BLaER1 treated with 17β-estradiol and CSF1 and Interleukin-3, amounts not matched to agents 10 nM and 100 nM (cell line): ENCODE measurements at regions not wholly inside any gene's neighbourhood (a gene's known extent, or its start where the extent isn't known, plus 50 kb on each side); places are given as distances from the start of the nearest gene placed in this dataset.

Experiments used
- H3K27ac ChIP-seq, 11 experiments: shearing (Covaris generic); formaldehyde crosslinking; 2 replicates each; pipeline ENCODE4 v1.8.1; 2022
- H3K27me3 ChIP-seq, 11 experiments: shearing (Covaris generic); formaldehyde crosslinking; 2 replicates each; pipeline ENCODE4 v1.8.1; 2022
- H3K36me3 ChIP-seq, 11 experiments: shearing (Covaris generic); formaldehyde crosslinking; 2 replicates each; pipeline ENCODE4 v1.8.1; 2022
- H3K4me1 ChIP-seq, 10 experiments: shearing (Covaris generic); formaldehyde crosslinking; 2 replicates each; pipeline ENCODE4 v1.8.1; 2022
- H3K4me2 ChIP-seq, 11 experiments: shearing (Covaris generic); formaldehyde crosslinking; 2 replicates each; pipeline ENCODE4 v1.8.1; 2022
- H3K4me3 ChIP-seq, 10 experiments: shearing (Covaris generic); formaldehyde crosslinking; 2 replicates each; pipeline ENCODE4 v1.8.1; 2022
- H3K9ac ChIP-seq, 11 experiments: shearing (Covaris generic); formaldehyde crosslinking; 2 replicates each; pipeline ENCODE4 v1.8.1; 2022
- H3K9me3 ChIP-seq, 11 experiments: shearing (Covaris generic); formaldehyde crosslinking; replicated peaks in 1 of 11; 2 replicates each; pipeline ENCODE4 v1.8.1; 2022
- H4K20me1 ChIP-seq, 11 experiments: shearing (Covaris generic); formaldehyde crosslinking; 2 replicates each; pipeline ENCODE4 v1.8.1; 2022
- Cebpa-rat ChIP-seq, 11 experiments: shearing (Covaris generic); IDR thresholded peaks; 2 replicates each; pipeline ENCODE4 v1.8.1; 2022

DNA sequence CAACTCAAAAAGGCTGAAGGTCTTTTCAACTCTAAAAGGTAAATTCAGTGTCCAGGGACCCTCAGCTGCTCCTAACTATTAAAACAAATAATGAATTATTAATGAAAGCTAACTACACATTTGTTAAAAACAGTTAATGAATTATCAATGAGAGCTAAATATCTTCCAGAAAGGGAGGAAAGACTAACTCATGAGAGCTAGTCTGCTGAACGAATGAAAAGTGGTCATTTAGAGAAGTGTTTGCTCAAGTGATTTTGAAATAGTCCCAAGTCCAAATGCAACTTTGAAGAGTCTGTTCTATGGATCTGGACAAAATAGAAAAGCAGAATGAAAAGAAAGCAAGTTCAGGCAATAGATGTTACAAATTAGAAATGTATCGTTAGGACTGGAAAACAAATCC is 133.9 kb upstream of the SPEF2 start:
- peak overlapping the region in 2 of 11 experiments; percentile 67 to 73; a peak in 5 of 22 replicates for H3K4me2 ChIP-seq
- peaks cover 0 to 4% (median 0%) of the 10 kb centered on the region in 11 experiments; a peak in 1 of 22 replicates for H3K9me3 ChIP-seq
- H3K27ac ChIP-seq: peak overlapping the region in 5 of 11 experiments; percentile 39 to 78 (median 44); a peak in 6 of 22 replicates
- TF ChIP-seq Cebpa-rat (IDR thresholded peaks at IDR 0.05): no peak
- no peak overlapping the region for H3K4me3 ChIP-seq
- no peaks in the 10 kb centered on the region for H4K20me1 ChIP-seq
- no peaks in the 10 kb centered on the region for H3K27me3 ChIP-seq
- H3K9ac ChIP-seq: peak overlapping the region in 1 of 11 experiments; percentile 46; a peak in 1 of 22 replicates
- H3K36me3 ChIP-seq: no peaks in the 10 kb centered on the region
- H3K4me1 ChIP-seq: peaks cover 0 to 36% (median 8%) of the 10 kb centered on the region in 10 experiments; a peak in 12 of 20 replicates

DNA sequence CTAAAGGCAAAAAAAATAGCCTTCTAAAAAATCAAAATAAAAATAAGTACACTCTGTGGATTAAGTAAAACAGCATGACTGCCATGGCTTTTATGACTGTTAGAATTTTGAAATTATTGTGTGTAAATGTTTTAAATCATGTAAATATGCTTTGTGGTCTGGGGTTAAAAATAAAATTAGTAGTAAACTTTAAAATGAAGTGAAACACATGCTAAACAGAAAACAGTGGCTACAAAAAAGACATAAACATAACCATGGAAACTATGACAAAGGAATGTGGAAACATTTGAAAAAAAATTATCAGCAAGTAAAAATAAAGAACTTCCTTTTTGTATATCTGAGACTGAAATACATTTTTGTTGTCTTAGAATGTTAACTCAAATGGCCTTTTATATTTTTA is 134.5 kb upstream of the SPEF2 start:
- Histone ChIP-seq H3K27ac (peak overlapping the region in 4 of 11 experiments; percentile 39 to 78 (median 54); a peak in 6 of 22 replicates), H3K27me3 (no peaks in the 10 kb centered on the region), H3K4me3 (no peak overlapping the region), H4K20me1 (no peaks in the 10 kb centered on the region), H3K4me2 (peak overlapping the region in 4 of 11 experiments; percentile 4 to 73 (median 38); a peak in 4 of 22 replicates), H3K9me3 (peaks cover 0 to 4% (median 0%) of the 10 kb centered on the region in 11 experiments; a peak in 2 of 22 replicates), H3K9ac (peak overlapping the region in 1 of 11 experiments; percentile 46; a peak in 2 of 22 replicates), H3K36me3 (no peaks in the 10 kb centered on the region), H3K4me1 (peaks cover 0 to 30% (median 9%) of the 10 kb centered on the region in 10 experiments; a peak in 12 of 20 replicates)
- TF ChIP-seq Cebpa-rat (IDR thresholded peaks at IDR 0.05): no peak

DNA sequence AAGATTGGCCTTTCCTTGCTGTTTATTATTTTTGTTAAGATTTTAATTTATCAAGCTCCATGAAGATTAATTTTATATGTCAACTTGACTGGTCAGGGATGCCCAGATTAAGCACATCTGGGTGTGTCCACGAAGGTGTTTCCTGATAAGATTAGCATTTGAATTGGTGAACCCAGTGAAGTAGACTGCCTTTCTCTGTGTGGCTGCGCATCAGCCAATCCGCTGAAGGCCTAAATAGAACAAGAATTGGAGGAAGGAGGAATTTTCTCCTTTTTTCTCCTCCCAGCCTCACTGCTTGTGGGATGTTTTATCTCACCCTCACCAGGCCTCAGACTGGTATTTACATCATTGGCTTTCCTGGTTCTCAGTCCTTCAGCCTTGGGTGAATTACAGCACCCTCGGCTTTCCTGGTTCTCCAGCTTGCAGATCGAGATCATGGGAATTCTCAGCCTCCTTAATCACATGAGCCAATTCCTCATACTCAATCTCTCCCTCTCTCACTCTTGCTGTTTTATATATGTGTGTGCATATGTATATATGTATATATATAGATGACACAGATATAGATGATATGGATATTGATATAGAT is 135.4 kb upstream of the SPEF2 start:
- H3K4me1 ChIP-seq: peaks cover 0 to 30% (median 9%) of the 10 kb centered on the region in 10 experiments; a peak in 12 of 20 replicates
- H3K27me3 ChIP-seq: no peaks in the 10 kb centered on the region
- peak overlapping the region in 2 of 11 experiments; percentile 67 to 73; a peak in 4 of 22 replicates for H3K4me2 ChIP-seq
- no peak for TF ChIP-seq Cebpa-rat (IDR thresholded peaks at IDR 0.05)
- no peak overlapping the region for H3K9ac ChIP-seq
- H3K9me3 ChIP-seq: peaks cover 0 to 4% (median 0%) of the 10 kb centered on the region in 11 experiments; a peak in 2 of 22 replicates
- no peak overlapping the region for H3K4me3 ChIP-seq
- H4K20me1 ChIP-seq: no peaks in the 10 kb centered on the region
- H3K36me3 ChIP-seq: no peaks in the 10 kb centered on the region
- H3K27ac ChIP-seq: peak overlapping the region in 2 of 11 experiments; percentile 44 to 78; a peak in 3 of 22 replicates

DNA sequence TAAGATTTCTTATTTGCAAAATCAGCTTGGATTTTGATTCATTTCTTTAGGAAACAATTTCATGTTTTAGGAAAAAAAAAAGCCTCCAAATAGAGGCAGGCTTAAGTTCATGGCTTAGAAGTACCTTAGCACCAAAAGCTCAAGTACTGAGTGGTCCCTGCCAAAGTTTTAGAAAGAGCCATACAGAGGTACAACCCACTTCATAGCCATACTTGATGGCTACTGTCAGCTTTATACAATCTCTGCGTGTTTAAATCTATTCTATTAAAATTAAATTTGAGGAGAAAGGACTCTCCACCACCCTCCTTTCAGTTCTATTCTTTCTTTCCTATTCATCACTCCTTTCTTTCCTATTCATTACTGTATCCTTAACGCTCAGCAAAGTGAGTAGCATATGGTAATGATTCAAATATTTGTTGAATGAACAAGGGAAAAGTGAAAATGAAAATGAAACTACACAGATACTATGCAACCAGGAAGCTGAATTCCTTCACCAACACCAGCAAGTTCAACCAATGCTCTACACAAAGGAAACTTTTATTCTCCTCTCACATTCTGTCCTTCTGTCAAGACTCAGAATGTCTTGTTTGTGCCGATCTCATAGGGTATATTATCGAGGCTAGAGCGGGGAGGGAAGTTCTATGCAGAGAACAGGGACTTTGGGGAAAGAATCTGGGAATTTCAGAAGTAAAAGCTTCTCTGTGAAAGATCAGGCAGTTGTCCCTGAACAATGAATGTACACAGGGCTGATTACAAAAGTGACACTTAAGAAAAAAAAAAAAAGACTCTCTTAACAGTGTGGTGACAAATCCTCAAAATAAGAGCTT is 138.6 kb upstream of the SPEF2 start:
- Histone ChIP-seq H3K36me3 (no peaks in the 10 kb centered on the region), H3K4me2 (peak overlapping the region; percentile 2 to 55 (median 42); a peak in 18 of 22 replicates), H3K4me1 (peaks cover 0 to 40% (median 9%) of the 10 kb centered on the region in 10 experiments; a peak in 13 of 20 replicates), H3K9ac (peak overlapping the region in 4 of 11 experiments; percentile 3 to 52 (median 48); a peak in 4 of 22 replicates), H3K27me3 (no peaks in the 10 kb centered on the region), H3K4me3 (no peak overlapping the region; a peak in 1 of 20 replicates), H3K9me3 (peaks cover 0 to 4% (median 0%) of the 10 kb centered on the region in 11 experiments; a peak in 2 of 22 replicates), H4K20me1 (no peaks in the 10 kb centered on the region), H3K27ac (peak overlapping the region; percentile 39 to 80 (median 60); a peak in 21 of 22 replicates)
- TF ChIP-seq Cebpa-rat (IDR thresholded peaks at IDR 0.05): no peak

DNA sequence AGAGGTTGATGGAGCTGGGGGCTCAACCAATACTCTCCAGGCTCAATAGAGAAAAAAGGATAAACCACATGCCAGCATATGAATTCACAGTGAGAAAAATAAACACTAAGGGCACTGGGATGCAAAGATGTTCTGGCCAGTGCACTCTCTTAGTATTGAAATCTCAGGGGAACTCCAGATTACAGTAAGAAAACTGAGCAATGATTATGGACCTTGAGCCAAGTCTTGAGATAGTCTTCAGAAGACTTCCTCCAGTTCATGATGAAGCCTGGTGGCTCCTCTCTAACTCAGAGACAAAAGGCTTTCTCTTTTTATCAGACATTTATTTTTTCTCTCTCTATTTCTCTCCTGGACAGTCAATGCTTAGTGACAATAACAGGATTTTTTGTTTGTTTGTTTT is 139.8 kb upstream of the SPEF2 start:
- Histone ChIP-seq H3K36me3 (no peaks in the 10 kb centered on the region), H3K4me3 (no peak overlapping the region), H3K27ac (no peak overlapping the region), H3K9ac (no peak overlapping the region), H3K9me3 (peaks cover 0 to 4% (median 0%) of the 10 kb centered on the region in 11 experiments; a peak in 2 of 22 replicates), H3K4me1 (peaks cover 0 to 28% (median 8%) of the 10 kb centered on the region in 10 experiments; a peak in 12 of 20 replicates), H3K4me2 (no peak overlapping the region), H3K27me3 (no peaks in the 10 kb centered on the region), H4K20me1 (no peaks in the 10 kb centered on the region)
- TF ChIP-seq Cebpa-rat (IDR thresholded peaks at IDR 0.05): no peak

DNA sequence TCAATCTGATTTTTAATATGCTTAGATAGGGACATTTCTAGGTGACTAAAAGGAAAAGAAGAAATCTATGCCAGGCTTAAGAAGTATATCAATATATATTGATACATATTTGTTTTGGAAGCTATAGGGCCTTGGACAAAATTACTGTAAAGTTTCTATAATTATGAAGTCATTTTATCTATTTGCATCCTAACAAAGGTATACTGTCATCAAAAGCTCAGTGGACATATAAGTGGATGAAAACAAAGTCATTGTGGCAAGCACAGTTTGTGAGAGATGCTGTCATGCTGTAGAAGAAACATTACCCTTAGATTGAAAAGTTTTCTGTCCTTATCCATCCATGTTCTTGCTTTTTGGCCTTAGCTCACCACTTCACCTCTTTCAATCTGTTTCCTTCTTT is 140.3 kb upstream of the SPEF2 start:
- no peak for TF ChIP-seq Cebpa-rat (IDR thresholded peaks at IDR 0.05)
- H4K20me1 ChIP-seq: no peaks in the 10 kb centered on the region

DNA sequence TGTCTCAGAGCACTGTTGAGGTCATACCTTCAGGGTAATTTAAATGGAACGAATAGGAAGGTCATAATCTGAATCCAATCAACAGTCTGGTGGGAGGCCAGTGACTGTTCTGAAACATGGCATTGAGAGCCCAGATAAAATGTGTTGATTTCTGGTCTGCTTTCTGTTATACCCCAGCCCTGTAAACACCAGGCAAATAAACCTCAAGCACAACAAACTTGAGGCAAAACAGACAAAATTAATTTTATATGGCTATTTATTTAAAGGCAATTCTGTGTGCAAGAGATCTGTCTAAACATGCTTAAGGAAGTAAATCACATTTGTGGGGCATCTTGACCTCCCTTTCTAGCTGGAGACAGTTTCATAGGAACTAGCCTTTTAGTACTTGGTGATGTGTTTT is 140.9 kb upstream of the SPEF2 start:
- TF ChIP-seq Cebpa-rat (IDR thresholded peaks at IDR 0.05): no peak
- Histone ChIP-seq H3K27me3 (no peaks in the 10 kb centered on the region), H3K4me2 (peak overlapping the region in 3 of 11 experiments; percentile 5 to 23 (median 12); a peak in 3 of 22 replicates)

More for the DNA sequence above, 140.3 kb upstream of the SPEF2 start:
- no peaks in the 10 kb centered on the region for H3K27me3 ChIP-seq
- H3K9ac ChIP-seq: no peak overlapping the region
- H3K9me3 ChIP-seq: peaks cover 0 to 4% (median 0%) of the 10 kb centered on the region in 11 experiments; a peak in 2 of 22 replicates
- H3K4me2 ChIP-seq: no peak overlapping the region
- no peak overlapping the region for H3K4me3 ChIP-seq
- H3K36me3 ChIP-seq: no peaks in the 10 kb centered on the region
- H3K27ac ChIP-seq: no peak overlapping the region; a peak in 1 of 22 replicates
- peaks cover 0 to 22% (median 8%) of the 10 kb centered on the region in 10 experiments; a peak in 12 of 20 replicates for H3K4me1 ChIP-seq

DNA sequence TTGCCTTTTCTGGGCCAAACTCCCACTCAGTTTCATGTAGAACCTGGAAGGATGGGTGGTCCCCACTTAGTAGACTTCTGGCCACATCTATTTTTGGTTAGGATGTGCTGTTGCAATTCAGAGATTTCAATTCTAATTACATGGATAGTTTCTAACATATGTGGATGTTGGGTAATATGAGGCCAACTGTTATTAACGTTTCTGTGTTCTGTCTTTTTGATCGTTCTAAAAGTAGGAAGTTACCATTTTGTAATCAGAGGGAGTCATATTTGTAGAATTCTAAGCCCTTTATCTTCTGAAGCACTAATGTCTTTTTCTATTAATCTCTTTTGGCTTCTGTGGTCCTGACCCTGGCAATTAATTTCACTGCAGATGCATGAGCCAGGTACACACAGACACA is 141.6 kb upstream of the SPEF2 start:
- no peaks in the 10 kb centered on the region for H3K27me3 ChIP-seq
- peak overlapping the region in 3 of 11 experiments; percentile 9 to 60 (median 11); a peak in 6 of 22 replicates for H3K27ac ChIP-seq
- TF ChIP-seq Cebpa-rat (IDR thresholded peaks at IDR 0.05): no peak; a peak in 1 of 22 replicates
- H3K4me3 ChIP-seq: no peak overlapping the region
- H3K9ac ChIP-seq: no peak overlapping the region
- no peaks in the 10 kb centered on the region; a peak in 1 of 22 replicates for H3K9me3 ChIP-seq
- H3K4me1 ChIP-seq: peaks cover 0 to 17% (median 8%) of the 10 kb centered on the region in 10 experiments; a peak in 12 of 20 replicates
- H4K20me1 ChIP-seq: no peaks in the 10 kb centered on the region
- H3K4me2 ChIP-seq: peak overlapping the region in 4 of 11 experiments; percentile 5 to 23 (median 16); a peak in 6 of 22 replicates
- no peaks in the 10 kb centered on the region for H3K36me3 ChIP-seq

More for the DNA sequence above, 140.9 kb upstream of the SPEF2 start:
- no peak overlapping the region for H3K9ac ChIP-seq
- no peaks in the 10 kb centered on the region for H3K36me3 ChIP-seq
- H3K9me3 ChIP-seq: peaks cover 0 to 4% (median 0%) of the 10 kb centered on the region in 11 experiments; a peak in 2 of 22 replicates
- no peaks in the 10 kb centered on the region for H4K20me1 ChIP-seq
- H3K4me3 ChIP-seq: no peak overlapping the region
- peaks cover 0 to 17% (median 8%) of the 10 kb centered on the region in 10 experiments; a peak in 12 of 20 replicates for H3K4me1 ChIP-seq
- peak overlapping the region in 3 of 11 experiments; percentile 5 to 43 (median 11); a peak in 5 of 22 replicates for H3K27ac ChIP-seq
